GM23338 (cell line): ENCODE measurements at regions not wholly inside any gene's neighbourhood (a gene's known extent, or its start where the extent isn't known, plus 50 kb on each side); places are given as distances from the start of the nearest gene placed in this dataset.
A peak's percentile ranks its signal among the peaks of the same experiment; 100 is the strongest.

ENCODE experiments used
- ATAC-seq: fragments of 200-7000 bp; cut with Tn5 transposase; 3 replicates; pipeline ENCODE4 v1.9.1; 2020
- DNase-seq: peaks from one replicate; pipeline ENCODE4 v3.0.0-alpha.2; 2015; ENCODE audit warnings: low spot score
- H2AFZ ChIP-seq: fragments of 200-600 bp; sonication (generic); 2 replicates; pipeline ENCODE4 v1.8.0; 2016; ENCODE audit warnings: antibody characterized with exemption, mild to moderate bottlenecking, moderate library complexity
- H3F3A ChIP-seq: fragments of 200-600 bp; sonication (generic); replicated peaks from 2 replicates; pipeline ENCODE4 v1.8.0; 2017; ENCODE audit warnings: antibody characterized with exemption, mixed run types, low read depth
- H3K27ac ChIP-seq: fragments of 200-600 bp; sonication (generic); 2 replicates; pipeline ENCODE4 v1.6.1; 2016; ENCODE audit warnings: low read depth
- H3K27me3 ChIP-seq: fragments of 200-600 bp; sonication (generic); 2 replicates; pipeline ENCODE4 v1.8.0; 2016; ENCODE audit warnings: mild to moderate bottlenecking, mixed run types, moderate library complexity; ENCODE audit not compliant: insufficient read depth
- H3K36me3 ChIP-seq: fragments of 200-600 bp; sonication (generic); 2 replicates; pipeline ENCODE4 v1.8.0; 2016; ENCODE audit warnings: mild to moderate bottlenecking; ENCODE audit not compliant: insufficient read depth
- H3K4me1 ChIP-seq: fragments of 200-600 bp; sonication (generic); 2 replicates; pipeline ENCODE4 v1.8.0; 2016; ENCODE audit warnings: mild to moderate bottlenecking, moderate library complexity; ENCODE audit not compliant: insufficient read depth
- H3K4me2 ChIP-seq: fragments of 200-600 bp; sonication (generic); 2 replicates; pipeline ENCODE4 v1.7.1; 2017; ENCODE audit warnings: mixed run types
- H3K4me3 ChIP-seq: fragments of 200-600 bp; sonication (generic); 2 replicates; pipeline ENCODE4 v1.6.1; 2016; ENCODE audit warnings: mixed run types
- H3K79me2 ChIP-seq: fragments of 200-600 bp; sonication (generic); replicated peaks from 2 replicates; pipeline ENCODE4 v1.8.0; 2017; ENCODE audit warnings: mild to moderate bottlenecking; ENCODE audit not compliant: insufficient read depth
- H3K9me2 ChIP-seq: fragments of 200-600 bp; sonication (generic); 2 replicates; pipeline ENCODE4 v1.8.0; 2017; ENCODE audit not compliant: insufficient read depth
- H4K20me1 ChIP-seq: fragments of 200-600 bp; sonication (generic); replicated peaks from 2 replicates; pipeline ENCODE4 v1.8.0; 2017; ENCODE audit warnings: mild to moderate bottlenecking; ENCODE audit not compliant: insufficient read depth
- H3K27ac Mint-ChIP-seq: 2 replicates; pipeline ENCODE4 v1.8.0; 2020; ENCODE audit warnings: inconsistent platforms, mild to moderate bottlenecking, moderate library complexity, mixed read lengths
- H3K27me3 Mint-ChIP-seq: 3 replicates; pipeline ENCODE4 v1.8.0; 2022; ENCODE audit warnings: low read depth, mild to moderate bottlenecking, moderate library complexity, mixed read lengths, inconsistent platforms; ENCODE audit not compliant: insufficient read depth, poor library complexity
- H3K36me3 Mint-ChIP-seq: 3 replicates; pipeline ENCODE4 v1.8.0; 2021; ENCODE audit warnings: low read depth, mild to moderate bottlenecking, inconsistent platforms, moderate library complexity, mixed read lengths
- H3K4me1 Mint-ChIP-seq: 3 replicates; pipeline ENCODE4 v1.8.0; 2020; ENCODE audit warnings: mild to moderate bottlenecking, inconsistent platforms, mixed read lengths
- H3K4me3 Mint-ChIP-seq: 3 replicates; pipeline ENCODE4 v1.8.0; 2021; ENCODE audit warnings: moderate library complexity, mild to moderate bottlenecking, inconsistent platforms, mixed read lengths
- H3K9me3 Mint-ChIP-seq: 3 replicates; pipeline ENCODE4 v1.8.0; 2020; ENCODE audit warnings: moderate library complexity, mild to moderate bottlenecking, inconsistent platforms, mixed read lengths
- CREB1 ChIP-seq: fragments of 250-450 bp; sonication (Bioruptor Pico); IDR thresholded peaks from 2 replicates; pipeline ENCODE4 v1.5.0; 2020; ENCODE audit warnings: low read depth, mild to moderate bottlenecking, moderate library complexity
- EZH2 ChIP-seq: fragments of 200-600 bp; sonication (generic); IDR thresholded peaks from one replicate; pipeline ENCODE4 v1.8.0; 2017; ENCODE audit warnings: antibody characterized with exemption, mild to moderate bottlenecking, low read depth; ENCODE audit not compliant: unreplicated experiment
- EZH2phosphoT487 ChIP-seq: fragments of 200-600 bp; sonication (generic); IDR thresholded peaks from one replicate; pipeline ENCODE4 v1.8.1; 2018; ENCODE audit warnings: antibody characterized with exemption; ENCODE audit not compliant: unreplicated experiment
- NANOG ChIP-seq: IDR thresholded peaks from 2 replicates; pipeline ENCODE4 v1.6.1; 2016; ENCODE audit warnings: antibody characterized with exemption, borderline replicate concordance
- POLR2AphosphoS5 ChIP-seq: IDR thresholded peaks from 2 replicates; pipeline ENCODE4 v1.6.1; 2016; ENCODE audit warnings: antibody characterized with exemption, low read depth
- STAT1 ChIP-seq: IDR thresholded peaks from one replicate; pipeline ENCODE4 v1.6.1; 2016; ENCODE audit warnings: antibody characterized with exemption; ENCODE audit not compliant: unreplicated experiment
- ZNF114 ChIP-seq: fragments of 250-450 bp; sonication (Bioruptor Pico); IDR thresholded peaks from 2 replicates; pipeline ENCODE4 v1.5.0; 2020; ENCODE audit warnings: mild to moderate bottlenecking, moderate library complexity
- TF ChIP-seq, protein P1 (sequence below): IDR thresholded peaks from one replicate; pipeline ENCODE4 v1.6.1; 2018; ENCODE audit warnings: antibody characterized with exemption; ENCODE audit not compliant: unreplicated experiment
- TF ChIP-seq, protein P2 (sequence below): fragments of 250-450 bp; sonication (Bioruptor Pico); IDR thresholded peaks from 2 replicates; pipeline ENCODE4 v1.5.0; 2020; ENCODE audit warnings: mild to moderate bottlenecking, moderate library complexity

DNA sequence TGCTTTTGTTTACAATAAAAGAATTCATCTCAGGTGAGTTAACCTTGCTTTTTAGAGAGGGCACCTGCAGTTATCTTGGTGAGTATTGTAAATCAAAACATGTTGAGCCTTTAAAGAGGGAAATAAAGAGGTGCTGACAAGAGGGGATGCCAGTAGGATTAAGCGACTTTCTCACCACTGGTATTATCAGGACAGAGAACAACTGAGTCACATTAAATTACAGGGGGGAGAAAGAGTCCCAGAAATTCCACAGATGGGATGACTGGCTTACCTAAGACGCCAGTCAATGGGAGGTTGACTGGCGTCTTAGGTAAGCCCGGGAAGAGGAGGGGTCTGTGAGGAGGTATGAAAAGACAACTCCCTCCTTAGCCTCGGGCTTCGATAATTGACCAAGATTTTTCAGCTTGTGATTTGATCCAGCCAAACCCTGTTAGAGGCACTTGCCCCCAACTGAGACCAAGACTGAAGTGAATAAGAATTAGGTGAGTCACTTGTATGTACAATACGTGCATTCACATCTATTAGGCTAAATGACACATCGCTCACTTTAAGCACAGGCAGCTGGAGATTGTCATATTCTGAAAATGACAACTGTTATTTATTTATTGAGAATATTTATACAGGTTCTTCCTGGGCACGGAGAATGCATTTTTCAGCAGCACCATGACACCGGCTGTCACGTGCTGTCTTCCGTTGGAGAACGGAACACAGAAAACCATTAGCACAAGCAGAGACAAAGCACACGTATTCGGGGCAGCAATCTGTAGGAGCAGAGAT lies 117.6 kb downstream of the SEM1 start:
- peak overlapping the region; percentile 69 for H3K4me2 ChIP-seq
- H3K27ac ChIP-seq: peak overlapping the region; percentile 53
- H3K4me1 Mint-ChIP-seq: peaks cover 68% of the 10 kb centered on the region
- peak overlapping the region; percentile 42 for H3K4me3 ChIP-seq
- H4K20me1 ChIP-seq: no peaks in the 10 kb centered on the region
- peaks cover 4% of the 10 kb centered on the region for H3K27me3 Mint-ChIP-seq
- H3K9me3 Mint-ChIP-seq: no peaks in the 10 kb centered on the region; the same call in 2 of the 3 replicates
- no peaks in the 10 kb centered on the region for H3K79me2 ChIP-seq
- ATAC-seq (peak; percentile 75), DNase-seq (peak; percentile 57)
- no peaks in the 10 kb centered on the region for H3K9me2 ChIP-seq
- H3K36me3 Mint-ChIP-seq: no peaks in the 10 kb centered on the region; the same call in 1 of the 3 replicates
- peaks cover 56% of the 10 kb centered on the region for H3K4me1 ChIP-seq
- H3F3A ChIP-seq: no peaks in the 10 kb centered on the region; the same call in 1 of the 2 replicates
- H2AFZ ChIP-seq: peak overlapping the region; percentile 26; the same call in 1 of the 2 replicates
- H3K27ac Mint-ChIP-seq: peak overlapping the region; percentile 26
- H3K36me3 ChIP-seq: no peaks in the 10 kb centered on the region
- H3K27me3 ChIP-seq: no peaks in the 10 kb centered on the region
- peak overlapping the region; percentile 43 for H3K4me3 Mint-ChIP-seq
- TF ChIP-seq, protein P1, sequence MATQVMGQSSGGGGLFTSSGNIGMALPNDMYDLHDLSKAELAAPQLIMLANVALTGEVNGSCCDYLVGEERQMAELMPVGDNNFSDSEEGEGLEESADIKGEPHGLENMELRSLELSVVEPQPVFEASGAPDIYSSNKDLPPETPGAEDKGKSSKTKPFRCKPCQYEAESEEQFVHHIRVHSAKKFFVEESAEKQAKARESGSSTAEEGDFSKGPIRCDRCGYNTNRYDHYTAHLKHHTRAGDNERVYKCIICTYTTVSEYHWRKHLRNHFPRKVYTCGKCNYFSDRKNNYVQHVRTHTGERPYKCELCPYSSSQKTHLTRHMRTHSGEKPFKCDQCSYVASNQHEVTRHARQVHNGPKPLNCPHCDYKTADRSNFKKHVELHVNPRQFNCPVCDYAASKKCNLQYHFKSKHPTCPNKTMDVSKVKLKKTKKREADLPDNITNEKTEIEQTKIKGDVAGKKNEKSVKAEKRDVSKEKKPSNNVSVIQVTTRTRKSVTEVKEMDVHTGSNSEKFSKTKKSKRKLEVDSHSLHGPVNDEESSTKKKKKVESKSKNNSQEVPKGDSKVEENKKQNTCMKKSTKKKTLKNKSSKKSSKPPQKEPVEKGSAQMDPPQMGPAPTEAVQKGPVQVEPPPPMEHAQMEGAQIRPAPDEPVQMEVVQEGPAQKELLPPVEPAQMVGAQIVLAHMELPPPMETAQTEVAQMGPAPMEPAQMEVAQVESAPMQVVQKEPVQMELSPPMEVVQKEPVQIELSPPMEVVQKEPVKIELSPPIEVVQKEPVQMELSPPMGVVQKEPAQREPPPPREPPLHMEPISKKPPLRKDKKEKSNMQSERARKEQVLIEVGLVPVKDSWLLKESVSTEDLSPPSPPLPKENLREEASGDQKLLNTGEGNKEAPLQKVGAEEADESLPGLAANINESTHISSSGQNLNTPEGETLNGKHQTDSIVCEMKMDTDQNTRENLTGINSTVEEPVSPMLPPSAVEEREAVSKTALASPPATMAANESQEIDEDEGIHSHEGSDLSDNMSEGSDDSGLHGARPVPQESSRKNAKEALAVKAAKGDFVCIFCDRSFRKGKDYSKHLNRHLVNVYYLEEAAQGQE: no peak
- TF ChIP-seq EZH2phosphoT487 (no peak), STAT1 (no peak), POLR2AphosphoS5 (no peak)

DNA sequence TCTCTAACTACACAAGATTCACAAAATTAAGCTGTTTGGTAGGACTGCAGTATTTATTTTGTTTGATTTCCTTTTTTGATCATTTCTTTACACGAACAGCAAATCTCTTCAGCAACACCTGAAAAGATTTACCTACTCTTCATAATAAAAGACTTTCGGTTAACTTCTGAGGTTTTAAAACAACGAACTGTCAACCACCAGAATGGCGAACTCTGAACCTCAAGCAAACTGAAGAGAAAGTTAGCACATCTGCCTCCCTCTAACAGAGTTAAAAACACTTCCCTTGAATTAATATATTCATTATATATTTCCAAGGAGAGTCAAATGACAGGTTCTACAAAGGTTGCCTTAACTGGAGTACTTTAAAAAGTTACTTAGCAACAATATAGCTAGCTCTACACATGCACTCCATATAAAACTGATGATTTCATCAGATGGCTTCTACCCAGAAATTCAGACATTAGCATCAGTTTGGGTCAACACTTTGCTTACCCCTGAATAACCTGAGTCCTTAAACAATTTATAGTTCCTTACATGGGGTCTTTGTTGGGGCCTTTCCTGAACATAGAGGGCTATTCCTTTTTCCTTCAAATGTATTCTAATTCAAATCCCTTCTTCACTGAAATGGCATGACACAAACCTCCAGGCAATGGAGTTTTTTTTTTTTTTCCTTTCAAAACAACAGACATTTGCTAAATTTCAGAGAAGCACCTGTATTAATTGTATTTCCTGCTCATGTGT lies 118.3 kb downstream of the SEM1 start:
- peaks cover 60% of the 10 kb centered on the region for H3K4me1 Mint-ChIP-seq
- peak overlapping the region; percentile 94 for H3K27ac Mint-ChIP-seq
- H3K4me3 Mint-ChIP-seq: peak overlapping the region; percentile 60
- H3K36me3 ChIP-seq: no peaks in the 10 kb centered on the region; the same call in 1 of the 2 replicates
- DNase-seq: peak; percentile 25
- TF ChIP-seq ZNF114 (CRISPR knock-in tag): no peak
- TF ChIP-seq NANOG: peak; percentile 38; the same call in 1 of the 2 replicates
- TF ChIP-seq CREB1 (CRISPR knock-in tag): no peak
- no peak for TF ChIP-seq EZH2
- TF ChIP-seq, protein P2, sequence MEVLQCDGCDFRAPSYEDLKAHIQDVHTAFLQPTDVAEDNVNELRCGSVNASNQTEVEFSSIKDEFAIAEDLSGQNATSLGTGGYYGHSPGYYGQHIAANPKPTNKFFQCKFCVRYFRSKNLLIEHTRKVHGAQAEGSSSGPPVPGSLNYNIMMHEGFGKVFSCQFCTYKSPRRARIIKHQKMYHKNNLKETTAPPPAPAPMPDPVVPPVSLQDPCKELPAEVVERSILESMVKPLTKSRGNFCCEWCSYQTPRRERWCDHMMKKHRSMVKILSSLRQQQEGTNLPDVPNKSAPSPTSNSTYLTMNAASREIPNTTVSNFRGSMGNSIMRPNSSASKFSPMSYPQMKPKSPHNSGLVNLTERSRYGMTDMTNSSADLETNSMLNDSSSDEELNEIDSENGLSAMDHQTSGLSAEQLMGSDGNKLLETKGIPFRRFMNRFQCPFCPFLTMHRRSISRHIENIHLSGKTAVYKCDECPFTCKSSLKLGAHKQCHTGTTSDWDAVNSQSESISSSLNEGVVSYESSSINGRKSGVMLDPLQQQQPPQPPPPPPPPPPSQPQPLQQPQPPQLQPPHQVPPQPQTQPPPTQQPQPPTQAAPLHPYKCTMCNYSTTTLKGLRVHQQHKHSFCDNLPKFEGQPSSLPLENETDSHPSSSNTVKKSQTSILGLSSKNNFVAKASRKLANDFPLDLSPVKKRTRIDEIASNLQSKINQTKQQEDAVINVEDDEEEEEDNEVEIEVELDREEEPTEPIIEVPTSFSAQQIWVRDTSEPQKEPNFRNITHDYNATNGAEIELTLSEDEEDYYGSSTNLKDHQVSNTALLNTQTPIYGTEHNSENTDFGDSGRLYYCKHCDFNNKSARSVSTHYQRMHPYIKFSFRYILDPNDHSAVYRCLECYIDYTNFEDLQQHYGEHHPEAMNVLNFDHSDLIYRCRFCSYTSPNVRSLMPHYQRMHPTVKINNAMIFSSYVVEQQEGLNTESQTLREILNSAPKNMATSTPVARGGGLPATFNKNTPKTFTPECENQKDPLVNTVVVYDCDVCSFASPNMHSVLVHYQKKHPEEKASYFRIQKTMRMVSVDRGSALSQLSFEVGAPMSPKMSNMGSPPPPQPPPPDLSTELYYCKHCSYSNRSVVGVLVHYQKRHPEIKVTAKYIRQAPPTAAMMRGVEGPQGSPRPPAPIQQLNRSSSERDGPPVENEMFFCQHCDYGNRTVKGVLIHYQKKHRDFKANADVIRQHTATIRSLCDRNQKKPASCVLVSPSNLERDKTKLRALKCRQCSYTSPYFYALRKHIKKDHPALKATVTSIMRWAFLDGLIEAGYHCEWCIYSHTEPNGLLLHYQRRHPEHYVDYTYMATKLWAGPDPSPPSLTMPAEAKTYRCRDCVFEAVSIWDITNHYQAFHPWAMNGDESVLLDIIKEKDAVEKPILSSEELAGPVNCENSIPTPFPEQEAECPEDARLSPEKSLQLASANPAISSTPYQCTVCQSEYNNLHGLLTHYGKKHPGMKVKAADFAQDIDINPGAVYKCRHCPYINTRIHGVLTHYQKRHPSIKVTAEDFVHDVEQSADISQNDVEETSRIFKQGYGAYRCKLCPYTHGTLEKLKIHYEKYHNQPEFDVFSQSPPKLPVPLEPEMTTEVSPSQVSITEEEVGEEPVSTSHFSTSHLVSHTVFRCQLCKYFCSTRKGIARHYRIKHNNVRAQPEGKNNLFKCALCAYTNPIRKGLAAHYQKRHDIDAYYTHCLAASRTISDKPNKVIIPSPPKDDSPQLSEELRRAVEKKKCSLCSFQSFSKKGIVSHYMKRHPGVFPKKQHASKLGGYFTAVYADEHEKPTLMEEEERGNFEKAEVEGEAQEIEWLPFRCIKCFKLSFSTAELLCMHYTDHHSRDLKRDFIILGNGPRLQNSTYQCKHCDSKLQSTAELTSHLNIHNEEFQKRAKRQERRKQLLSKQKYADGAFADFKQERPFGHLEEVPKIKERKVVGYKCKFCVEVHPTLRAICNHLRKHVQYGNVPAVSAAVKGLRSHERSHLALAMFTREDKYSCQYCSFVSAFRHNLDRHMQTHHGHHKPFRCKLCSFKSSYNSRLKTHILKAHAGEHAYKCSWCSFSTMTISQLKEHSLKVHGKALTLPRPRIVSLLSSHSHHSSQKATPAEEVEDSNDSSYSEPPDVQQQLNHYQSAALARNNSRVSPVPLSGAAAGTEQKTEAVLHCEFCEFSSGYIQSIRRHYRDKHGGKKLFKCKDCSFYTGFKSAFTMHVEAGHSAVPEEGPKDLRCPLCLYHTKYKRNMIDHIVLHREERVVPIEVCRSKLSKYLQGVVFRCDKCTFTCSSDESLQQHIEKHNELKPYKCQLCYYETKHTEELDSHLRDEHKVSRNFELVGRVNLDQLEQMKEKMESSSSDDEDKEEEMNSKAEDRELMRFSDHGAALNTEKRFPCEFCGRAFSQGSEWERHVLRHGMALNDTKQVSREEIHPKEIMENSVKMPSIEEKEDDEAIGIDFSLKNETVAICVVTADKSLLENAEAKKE (CRISPR knock-in tag): no peak
- H3K79me2 ChIP-seq: no peaks in the 10 kb centered on the region
- peak overlapping the region; percentile 53 for H3K27ac ChIP-seq
- no peaks in the 10 kb centered on the region; the same call in 1 of the 2 replicates for H3F3A ChIP-seq
- ATAC-seq: peak; percentile 54
- peaks cover 2% of the 10 kb centered on the region; the same call in 2 of the 3 replicates for H3K36me3 Mint-ChIP-seq
- no peak overlapping the region for H2AFZ ChIP-seq
- H3K4me1 ChIP-seq: peaks cover 50% of the 10 kb centered on the region
- peak overlapping the region; percentile 69 for H3K4me2 ChIP-seq
- H3K27me3 ChIP-seq: no peaks in the 10 kb centered on the region
- H3K9me2 ChIP-seq: no peaks in the 10 kb centered on the region
- peak overlapping the region; percentile 42 for H3K4me3 ChIP-seq
- peaks cover 2% of the 10 kb centered on the region; the same call in 2 of the 3 replicates for H3K9me3 Mint-ChIP-seq
- no peaks in the 10 kb centered on the region for H4K20me1 ChIP-seq
- peaks cover 2% of the 10 kb centered on the region for H3K27me3 Mint-ChIP-seq
